ENCODE measurements at regions not wholly inside any gene's neighbourhood (a gene's known extent, or its start where the extent isn't known, plus 50 kb on each side); places are given as distances from the start of the nearest gene placed in this dataset.

- TF ChIP-seq, protein P1, sequence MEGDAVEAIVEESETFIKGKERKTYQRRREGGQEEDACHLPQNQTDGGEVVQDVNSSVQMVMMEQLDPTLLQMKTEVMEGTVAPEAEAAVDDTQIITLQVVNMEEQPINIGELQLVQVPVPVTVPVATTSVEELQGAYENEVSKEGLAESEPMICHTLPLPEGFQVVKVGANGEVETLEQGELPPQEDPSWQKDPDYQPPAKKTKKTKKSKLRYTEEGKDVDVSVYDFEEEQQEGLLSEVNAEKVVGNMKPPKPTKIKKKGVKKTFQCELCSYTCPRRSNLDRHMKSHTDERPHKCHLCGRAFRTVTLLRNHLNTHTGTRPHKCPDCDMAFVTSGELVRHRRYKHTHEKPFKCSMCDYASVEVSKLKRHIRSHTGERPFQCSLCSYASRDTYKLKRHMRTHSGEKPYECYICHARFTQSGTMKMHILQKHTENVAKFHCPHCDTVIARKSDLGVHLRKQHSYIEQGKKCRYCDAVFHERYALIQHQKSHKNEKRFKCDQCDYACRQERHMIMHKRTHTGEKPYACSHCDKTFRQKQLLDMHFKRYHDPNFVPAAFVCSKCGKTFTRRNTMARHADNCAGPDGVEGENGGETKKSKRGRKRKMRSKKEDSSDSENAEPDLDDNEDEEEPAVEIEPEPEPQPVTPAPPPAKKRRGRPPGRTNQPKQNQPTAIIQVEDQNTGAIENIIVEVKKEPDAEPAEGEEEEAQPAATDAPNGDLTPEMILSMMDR (IDR thresholded peaks at IDR 0.05): no peak
- no peak for TF ChIP-seq POLR2A (IDR thresholded peaks at IDR 0.05)
Measured at GRCh38 chr6:50921968-50922367, 103.3 kb downstream of the TFAP2B start.

Data from vagina (tissue), 2 donors.